Liver (tissue), 3 donors: ENCODE measurements at regions not wholly inside any gene's neighbourhood (a gene's known extent, or its start where the extent isn't known, plus 50 kb on each side); places are given as distances from the start of the nearest gene placed in this dataset.

Experiments
- EGR1 ChIP-seq, 2 donors: IDR thresholded peaks; 2 replicates each; pipeline ENCODE4 v1.6.1; 2016 to 2018; ENCODE audit warnings: antibody characterized with exemption in 2 of 2, low read depth in 2 of 2
- TAF1 ChIP-seq: conservative IDR thresholded peaks from 2 replicates; pipeline ENCODE4 v1.6.1; 2016; ENCODE audit warnings: antibody characterized with exemption, mild to moderate bottlenecking
- TF ChIP-seq, protein P1 (sequence below): fragments of 150-350 bp; IDR thresholded peaks from 2 replicates; pipeline ENCODE4 v1.5.1; 2017; ENCODE audit warnings: improper control_type of control experiment, low read depth, low read length; ENCODE audit not compliant: missing input control
- TF ChIP-seq, protein P2 (sequence below): IDR thresholded peaks from 2 replicates; pipeline ENCODE4 v1.6.1; 2016; ENCODE audit warnings: antibody characterized with exemption, mild to moderate bottlenecking
- donor health status: healthy.
- donor health status: healthy.

DNA sequence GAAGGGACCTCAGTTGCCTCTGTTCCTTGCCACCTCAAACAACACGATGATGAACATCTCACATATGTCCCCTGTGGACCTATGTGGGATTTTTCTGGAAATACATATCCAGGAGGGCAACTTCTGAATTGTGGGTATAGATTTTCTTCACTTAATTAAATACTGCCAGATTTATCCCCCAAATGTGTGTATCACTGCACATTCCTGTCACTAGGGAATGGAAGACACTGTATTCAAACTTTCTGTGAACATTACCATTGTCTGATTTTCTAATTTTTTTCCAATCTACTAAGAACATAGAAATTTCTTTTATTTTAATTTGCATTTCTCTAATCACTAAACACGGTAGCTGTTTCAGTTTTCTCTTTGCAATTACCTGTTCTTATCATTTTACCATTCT lies 102.0 kb upstream of the MRPS22 start:
- TF ChIP-seq EGR1 (IDR thresholded peaks at IDR 0.05; ENCODE audit: low read depth in 2 of 2) (no peak), TAF1 (no peak)
- TF ChIP-seq, protein P1, sequence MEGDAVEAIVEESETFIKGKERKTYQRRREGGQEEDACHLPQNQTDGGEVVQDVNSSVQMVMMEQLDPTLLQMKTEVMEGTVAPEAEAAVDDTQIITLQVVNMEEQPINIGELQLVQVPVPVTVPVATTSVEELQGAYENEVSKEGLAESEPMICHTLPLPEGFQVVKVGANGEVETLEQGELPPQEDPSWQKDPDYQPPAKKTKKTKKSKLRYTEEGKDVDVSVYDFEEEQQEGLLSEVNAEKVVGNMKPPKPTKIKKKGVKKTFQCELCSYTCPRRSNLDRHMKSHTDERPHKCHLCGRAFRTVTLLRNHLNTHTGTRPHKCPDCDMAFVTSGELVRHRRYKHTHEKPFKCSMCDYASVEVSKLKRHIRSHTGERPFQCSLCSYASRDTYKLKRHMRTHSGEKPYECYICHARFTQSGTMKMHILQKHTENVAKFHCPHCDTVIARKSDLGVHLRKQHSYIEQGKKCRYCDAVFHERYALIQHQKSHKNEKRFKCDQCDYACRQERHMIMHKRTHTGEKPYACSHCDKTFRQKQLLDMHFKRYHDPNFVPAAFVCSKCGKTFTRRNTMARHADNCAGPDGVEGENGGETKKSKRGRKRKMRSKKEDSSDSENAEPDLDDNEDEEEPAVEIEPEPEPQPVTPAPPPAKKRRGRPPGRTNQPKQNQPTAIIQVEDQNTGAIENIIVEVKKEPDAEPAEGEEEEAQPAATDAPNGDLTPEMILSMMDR, result no peak
- TF ChIP-seq, protein P2, sequence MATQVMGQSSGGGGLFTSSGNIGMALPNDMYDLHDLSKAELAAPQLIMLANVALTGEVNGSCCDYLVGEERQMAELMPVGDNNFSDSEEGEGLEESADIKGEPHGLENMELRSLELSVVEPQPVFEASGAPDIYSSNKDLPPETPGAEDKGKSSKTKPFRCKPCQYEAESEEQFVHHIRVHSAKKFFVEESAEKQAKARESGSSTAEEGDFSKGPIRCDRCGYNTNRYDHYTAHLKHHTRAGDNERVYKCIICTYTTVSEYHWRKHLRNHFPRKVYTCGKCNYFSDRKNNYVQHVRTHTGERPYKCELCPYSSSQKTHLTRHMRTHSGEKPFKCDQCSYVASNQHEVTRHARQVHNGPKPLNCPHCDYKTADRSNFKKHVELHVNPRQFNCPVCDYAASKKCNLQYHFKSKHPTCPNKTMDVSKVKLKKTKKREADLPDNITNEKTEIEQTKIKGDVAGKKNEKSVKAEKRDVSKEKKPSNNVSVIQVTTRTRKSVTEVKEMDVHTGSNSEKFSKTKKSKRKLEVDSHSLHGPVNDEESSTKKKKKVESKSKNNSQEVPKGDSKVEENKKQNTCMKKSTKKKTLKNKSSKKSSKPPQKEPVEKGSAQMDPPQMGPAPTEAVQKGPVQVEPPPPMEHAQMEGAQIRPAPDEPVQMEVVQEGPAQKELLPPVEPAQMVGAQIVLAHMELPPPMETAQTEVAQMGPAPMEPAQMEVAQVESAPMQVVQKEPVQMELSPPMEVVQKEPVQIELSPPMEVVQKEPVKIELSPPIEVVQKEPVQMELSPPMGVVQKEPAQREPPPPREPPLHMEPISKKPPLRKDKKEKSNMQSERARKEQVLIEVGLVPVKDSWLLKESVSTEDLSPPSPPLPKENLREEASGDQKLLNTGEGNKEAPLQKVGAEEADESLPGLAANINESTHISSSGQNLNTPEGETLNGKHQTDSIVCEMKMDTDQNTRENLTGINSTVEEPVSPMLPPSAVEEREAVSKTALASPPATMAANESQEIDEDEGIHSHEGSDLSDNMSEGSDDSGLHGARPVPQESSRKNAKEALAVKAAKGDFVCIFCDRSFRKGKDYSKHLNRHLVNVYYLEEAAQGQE, result no peak
